ENCODE measurements at regions not wholly inside any gene's neighbourhood (a gene's known extent, or its start where the extent isn't known, plus 50 kb on each side); places are given as distances from the start of the nearest gene placed in this dataset.

- no peak for DNase-seq (ENCODE audit: low read depth in 2 of 2)
These were observed 534.5 kb downstream of the KLF5 start for GRCh38 chr13:73593199-73593765.

- no peak for DNase-seq (ENCODE audit: low read depth in 2 of 2)
These were observed 533.1 kb downstream of the KLF5 start for GRCh38 chr13:73591861-73592260.

GRCh38 chr13:73590795-73591194, 532.0 kb downstream of the KLF5 start:
- DNase-seq (ENCODE audit: low read depth in 2 of 2) = no peak

GRCh38 chr13:73585236-73585635, 526.4 kb downstream of the KLF5 start:
- DNase-seq (ENCODE audit: low read depth in 2 of 2) = no peak

GRCh38 chr13:73583331-73583730, 524.5 kb downstream of the KLF5 start:
- no peak for DNase-seq (ENCODE audit: low read depth in 2 of 2)

- DNase-seq (ENCODE audit: low read depth in 2 of 2) = no peak
These were observed 521.9 kb downstream of the KLF5 start for GRCh38 chr13:73580513-73581267.

- no peak for DNase-seq (ENCODE audit: low read depth in 2 of 2)
These were observed 520.9 kb downstream of the KLF5 start for GRCh38 chr13:73579574-73580274.

- DNase-seq (ENCODE audit: low read depth in 2 of 2) = no peak
These were observed 519.6 kb downstream of the KLF5 start for GRCh38 chr13:73578251-73578875.

GRCh38 chr13:73576291-73576690, 517.5 kb downstream of the KLF5 start:
- no peak for DNase-seq (ENCODE audit: low read depth in 2 of 2)

- no peak for DNase-seq (ENCODE audit: low read depth in 2 of 2)
These were observed 514.0 kb downstream of the KLF5 start for GRCh38 chr13:73572824-73573223.

GRCh38 chr13:73571376-73571775, 512.6 kb downstream of the KLF5 start:
- no peak for DNase-seq (ENCODE audit: low read depth in 2 of 2)

GRCh38 chr13:73556902-73557301, 498.1 kb downstream of the KLF5 start:
- no peak for DNase-seq (ENCODE audit: low read depth in 2 of 2)

- no peak for DNase-seq (ENCODE audit: low read depth in 2 of 2)
These were observed 497.3 kb downstream of the KLF5 start for GRCh38 chr13:73556128-73556527.

- no peak for DNase-seq (ENCODE audit: low read depth in 2 of 2)
These were observed 492.9 kb downstream of the KLF5 start for GRCh38 chr13:73551736-73552135.

GRCh38 chr13:73549717-73550116, 490.9 kb downstream of the KLF5 start:
- no peak for DNase-seq (ENCODE audit: low read depth in 2 of 2)

GRCh38 chr13:73548449-73548848, 489.6 kb downstream of the KLF5 start:
- DNase-seq (ENCODE audit: low read depth in 2 of 2) = no peak

- DNase-seq (ENCODE audit: low read depth in 2 of 2) = no peak
These were observed 488.4 kb downstream of the KLF5 start for GRCh38 chr13:73547239-73547638.

GRCh38 chr13:73544175-73544574, 485.4 kb downstream of the KLF5 start:
- DNase-seq (ENCODE audit: low read depth in 2 of 2) = no peak

- no peak for DNase-seq (ENCODE audit: low read depth in 2 of 2)
These were observed 483.6 kb downstream of the KLF5 start for GRCh38 chr13:73542446-73542845.

- DNase-seq (ENCODE audit: low read depth in 2 of 2) = no peak
These were observed 478.1 kb downstream of the KLF5 start for GRCh38 chr13:73536865-73537264.

GRCh38 chr13:73535341-73535740, 476.5 kb downstream of the KLF5 start:
- no peak for DNase-seq (ENCODE audit: low read depth in 2 of 2)

- no peak for DNase-seq (ENCODE audit: low read depth in 2 of 2)
These were observed 474.2 kb downstream of the KLF5 start for GRCh38 chr13:73532987-73533510.

All from lung microvascular endothelial cell (primary cell).